Neural crest cell (in vitro differentiated cells): ENCODE measurements at regions not wholly inside any gene's neighbourhood (a gene's known extent, or its start where the extent isn't known, plus 50 kb on each side); places are given as distances from the start of the nearest gene placed in this dataset.

Experiments
- DNase-seq: peaks from one replicate; pipeline ENCODE4 v3.0.0; 2021; ENCODE audit warnings: low read depth, mixed read lengths, low spot score
- H3K27ac Mint-ChIP-seq: one replicate; pipeline ENCODE4 v1.8.0; 2021; ENCODE audit warnings: mild to moderate bottlenecking, mixed read lengths; ENCODE audit not compliant: unreplicated experiment
- H3K27me3 Mint-ChIP-seq: 2 replicates; pipeline ENCODE4 v1.8.0; 2021; ENCODE audit warnings: low read depth, mild to moderate bottlenecking, mixed read lengths
- H3K36me3 Mint-ChIP-seq: 2 replicates; pipeline ENCODE4 v1.8.0; 2021; ENCODE audit warnings: low read depth, mild to moderate bottlenecking, mixed read lengths
- H3K4me1 Mint-ChIP-seq: 2 replicates; pipeline ENCODE4 v1.8.0; 2021; ENCODE audit warnings: mixed read lengths
- H3K4me3 Mint-ChIP-seq: one replicate; pipeline ENCODE4 v1.8.0; 2021; ENCODE audit warnings: mild to moderate bottlenecking, mixed read lengths
- H3K9me3 Mint-ChIP-seq: 2 replicates; pipeline ENCODE4 v1.8.0; 2021; ENCODE audit warnings: mixed read lengths
- CTCF ChIP-seq: fragments of 200-600 bp; sonication (generic); conservative IDR thresholded peaks from 2 replicates; pipeline ENCODE4 v1.5.0; 2021; ENCODE audit warnings: antibody characterized with exemption, mild to moderate bottlenecking

- Mint-ChIP-seq H3K27me3 (no peaks in the 10 kb centered on the region), H3K9me3 (peaks cover 9% of the 10 kb centered on the region), H3K36me3 (no peaks in the 10 kb centered on the region), H3K4me1 (no peaks in the 10 kb centered on the region), H3K4me3 (no peak overlapping the region), H3K27ac (no peak overlapping the region)
- DNase-seq, result no peak
- no peak for TF ChIP-seq CTCF
These were observed 2293.3 kb upstream of the C9orf72 start for GRCh38 chr9:29866556-29866955.

- Mint-ChIP-seq H3K27me3 (no peaks in the 10 kb centered on the region), H3K4me3 (no peak overlapping the region), H3K36me3 (no peaks in the 10 kb centered on the region), H3K4me1 (no peaks in the 10 kb centered on the region), H3K27ac (no peak overlapping the region), H3K9me3 (peaks cover 8% of the 10 kb centered on the region)
- DNase-seq, result no peak
- TF ChIP-seq CTCF, result no peak
These were observed 2300.3 kb upstream of the C9orf72 start for GRCh38 chr9:29873579-29873978.

GRCh38 chr9:29875547-29875946 lies 2302.3 kb upstream of the C9orf72 start:
- no peak overlapping the region for H3K4me3 Mint-ChIP-seq
- no peaks in the 10 kb centered on the region for H3K36me3 Mint-ChIP-seq
- no peaks in the 10 kb centered on the region for H3K4me1 Mint-ChIP-seq
- H3K9me3 Mint-ChIP-seq, result peaks cover 1% of the 10 kb centered on the region
- no peaks in the 10 kb centered on the region for H3K27me3 Mint-ChIP-seq
- TF ChIP-seq CTCF, result no peak
- no peak for DNase-seq
- H3K27ac Mint-ChIP-seq, result no peak overlapping the region

GRCh38 chr9:29882767-29883166 lies 2309.5 kb upstream of the C9orf72 start:
- Mint-ChIP-seq H3K4me1 (no peaks in the 10 kb centered on the region), H3K4me3 (no peak overlapping the region), H3K27ac (no peak overlapping the region), H3K9me3 (no peaks in the 10 kb centered on the region), H3K27me3 (no peaks in the 10 kb centered on the region), H3K36me3 (no peaks in the 10 kb centered on the region)
- DNase-seq, result no peak
- no peak for TF ChIP-seq CTCF

GRCh38 chr9:29906065-29906464 lies 2332.8 kb upstream of the C9orf72 start:
- H3K36me3 Mint-ChIP-seq, result no peaks in the 10 kb centered on the region
- no peak overlapping the region for H3K4me3 Mint-ChIP-seq
- H3K4me1 Mint-ChIP-seq, result no peaks in the 10 kb centered on the region
- no peak for TF ChIP-seq CTCF
- H3K9me3 Mint-ChIP-seq, result no peaks in the 10 kb centered on the region
- DNase-seq, result no peak
- H3K27ac Mint-ChIP-seq, result no peak overlapping the region
- H3K27me3 Mint-ChIP-seq, result no peaks in the 10 kb centered on the region

GRCh38 chr9:29928072-29928471 lies 2354.8 kb upstream of the C9orf72 start:
- no peaks in the 10 kb centered on the region for H3K36me3 Mint-ChIP-seq
- TF ChIP-seq CTCF, result no peak
- no peak overlapping the region for H3K4me3 Mint-ChIP-seq
- DNase-seq, result no peak
- no peak overlapping the region for H3K27ac Mint-ChIP-seq
- no peaks in the 10 kb centered on the region for H3K4me1 Mint-ChIP-seq
- no peaks in the 10 kb centered on the region for H3K27me3 Mint-ChIP-seq
- no peaks in the 10 kb centered on the region for H3K9me3 Mint-ChIP-seq
